ENCODE measurements at regions not wholly inside any gene's neighbourhood (a gene's known extent, or its start where the extent isn't known, plus 50 kb on each side); places are given as distances from the start of the nearest gene placed in this dataset.

- no peak for ATAC-seq
These were observed 76.4 kb upstream of the DLX6 start for GRCh38 chr7:96928965-96929364.

- ATAC-seq, result no peak
These were observed 73.5 kb upstream of the DLX6 start for GRCh38 chr7:96931891-96932290.

- no peak for ATAC-seq
These were observed 72.2 kb upstream of the DLX6 start for GRCh38 chr7:96933067-96933645.

DNA sequence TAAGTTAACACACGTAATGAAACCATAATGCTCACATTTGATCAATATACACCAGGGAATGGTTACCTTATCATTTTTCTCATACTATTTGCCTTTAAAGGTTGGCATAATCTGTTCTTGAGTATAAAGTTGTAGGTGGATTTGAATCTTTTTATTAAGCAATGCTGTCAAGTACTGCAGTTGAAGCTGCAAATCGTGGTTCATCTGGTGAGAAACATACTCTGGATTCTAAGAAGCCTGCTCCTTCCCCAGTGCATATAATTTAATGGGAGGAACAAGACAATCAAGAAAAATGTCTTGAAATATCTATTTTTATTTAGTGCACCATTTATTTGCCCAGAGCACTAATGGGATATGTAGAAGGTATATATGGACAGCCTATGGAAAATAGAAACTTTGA lies 68.7 kb upstream of the DLX6 start:
- ATAC-seq, result no peak

DNA sequence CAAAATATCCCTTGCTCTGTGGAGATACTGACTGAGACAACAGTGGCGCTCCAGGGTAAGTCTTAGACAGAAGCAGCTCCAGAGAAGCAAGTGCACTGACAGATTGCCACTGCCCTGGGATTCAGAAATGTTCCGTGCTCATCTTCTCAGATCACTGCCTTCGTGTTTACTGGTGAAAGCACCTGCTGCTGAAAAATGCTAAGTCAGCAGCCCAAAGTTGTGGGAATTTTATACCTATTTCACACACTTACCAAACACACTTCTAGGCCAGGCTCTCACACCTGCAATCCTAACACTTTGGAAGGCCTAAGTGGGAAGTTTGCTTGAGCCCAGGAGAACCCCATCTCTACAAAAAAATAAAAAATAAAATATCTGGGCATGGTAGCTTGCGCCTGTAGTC lies 63.2 kb upstream of the DLX6 start:
- no peak for ATAC-seq

DNA sequence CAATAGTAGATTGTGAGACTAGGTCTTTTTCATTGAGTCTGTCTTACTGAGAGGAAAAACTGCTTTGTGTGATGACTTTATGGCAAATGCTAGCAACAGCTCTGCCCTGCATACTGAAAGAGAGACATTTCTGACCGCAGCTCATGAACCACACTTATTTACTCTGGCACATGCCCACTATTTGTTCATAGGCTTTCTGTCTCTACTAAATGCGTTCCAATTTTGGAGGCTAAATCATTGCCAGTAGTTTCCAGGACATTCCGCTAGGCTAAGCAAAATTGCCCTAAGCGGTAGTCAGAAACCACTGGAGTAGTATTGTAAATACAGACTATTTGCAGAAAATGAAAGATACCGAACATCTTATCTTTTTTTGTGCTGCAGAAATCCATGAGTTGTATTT lies 55.6 kb upstream of the DLX6 start:
- ATAC-seq, result peak; percentile 49

DNA sequence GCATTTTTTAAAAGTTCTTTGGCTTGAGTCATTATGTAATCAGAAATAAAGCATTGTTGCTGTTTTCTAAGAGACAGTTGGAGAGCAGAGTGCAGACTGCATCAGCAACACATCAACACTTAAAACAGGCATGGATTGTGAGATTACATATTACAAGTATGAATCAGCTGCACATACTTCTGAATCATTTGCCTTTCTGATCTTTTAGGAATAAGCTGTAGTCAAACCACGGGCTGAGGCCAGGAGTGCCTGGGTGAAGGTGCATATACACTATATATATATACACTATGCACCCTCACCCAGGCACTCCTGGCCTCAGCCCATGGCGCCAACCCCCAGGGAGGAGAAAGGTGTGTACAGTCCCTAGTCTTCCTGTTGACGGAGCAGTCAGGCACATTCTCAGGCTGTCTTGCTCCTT lies 52.4 kb upstream of the DLX6 start:
- no peak for ATAC-seq

DNA sequence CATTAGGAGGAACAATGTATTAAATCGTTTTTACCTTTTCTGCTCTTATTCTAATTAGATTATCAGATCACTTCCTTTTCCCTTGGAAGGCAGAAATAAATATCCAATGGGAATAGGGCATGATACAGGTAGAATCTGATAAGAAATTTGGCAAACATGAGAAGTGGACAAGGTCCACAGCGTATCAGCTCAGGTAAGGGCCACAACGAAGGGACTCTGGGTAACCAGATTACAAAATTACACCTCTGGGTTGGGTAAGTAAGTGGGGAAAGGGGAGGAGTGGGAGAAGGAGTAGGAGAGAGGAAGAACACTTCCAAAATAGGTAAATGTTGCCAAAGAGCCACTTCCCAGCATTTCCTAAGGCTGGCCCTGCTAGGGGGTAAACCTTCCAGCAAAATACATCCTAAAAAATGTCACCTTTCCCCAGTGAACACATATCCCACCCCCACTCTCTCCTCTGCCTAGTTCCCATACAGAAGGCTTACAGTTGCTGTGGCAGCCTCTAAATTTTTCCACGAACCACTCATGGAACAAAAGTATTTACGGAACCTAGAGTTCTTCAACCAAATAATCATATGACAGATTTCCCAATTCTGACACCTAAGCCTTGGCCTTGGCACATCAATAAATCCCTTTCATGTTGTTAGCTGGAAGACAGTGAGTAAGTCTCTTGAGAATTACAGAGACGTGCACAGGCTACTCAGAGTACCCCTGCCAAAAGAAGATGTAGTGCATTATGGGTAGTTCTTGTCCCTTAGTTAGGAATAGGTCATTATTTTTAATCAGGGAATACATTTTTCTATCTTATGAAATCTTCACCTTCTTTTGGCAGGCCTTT lies 51.5 kb upstream of the DLX6 start:
- no peak for ATAC-seq
